NCI-H226 (cell line): ENCODE measurements at regions not wholly inside any gene's neighbourhood (a gene's known extent, or its start where the extent isn't known, plus 50 kb on each side); places are given as distances from the start of the nearest gene placed in this dataset.
A peak's percentile ranks its signal among the peaks of the same experiment; 100 is the strongest.
"Not testable (repeated sequence)": the region's sequence is repeated elsewhere in the genome, so short reads cannot be mapped to it uniquely, and the experiment has no call there.

Experiments
- DNase-seq: peaks from one replicate; pipeline ENCODE4 v3.0.0-alpha.2; 2015

DNA sequence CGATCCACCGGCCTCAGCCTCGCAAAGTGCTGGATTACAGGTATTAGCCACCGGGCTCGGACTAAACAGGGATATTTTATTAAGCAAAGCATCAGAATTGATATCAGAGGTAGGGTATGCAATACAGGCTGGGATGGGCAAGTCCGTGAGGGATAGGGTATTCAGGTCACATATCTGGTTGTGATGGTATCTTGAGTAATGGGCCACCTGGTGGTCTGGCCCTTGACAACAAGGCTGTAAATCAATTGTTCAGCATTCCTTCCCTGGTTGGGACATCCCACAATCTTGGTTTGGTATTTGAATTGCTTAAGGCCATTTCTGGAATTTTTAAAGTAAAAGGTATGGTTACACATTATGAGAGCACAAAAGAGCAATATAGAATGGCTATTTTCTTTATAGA, 1588.0 kb downstream of the SLITRK1 start:
- no peak for DNase-seq

DNA sequence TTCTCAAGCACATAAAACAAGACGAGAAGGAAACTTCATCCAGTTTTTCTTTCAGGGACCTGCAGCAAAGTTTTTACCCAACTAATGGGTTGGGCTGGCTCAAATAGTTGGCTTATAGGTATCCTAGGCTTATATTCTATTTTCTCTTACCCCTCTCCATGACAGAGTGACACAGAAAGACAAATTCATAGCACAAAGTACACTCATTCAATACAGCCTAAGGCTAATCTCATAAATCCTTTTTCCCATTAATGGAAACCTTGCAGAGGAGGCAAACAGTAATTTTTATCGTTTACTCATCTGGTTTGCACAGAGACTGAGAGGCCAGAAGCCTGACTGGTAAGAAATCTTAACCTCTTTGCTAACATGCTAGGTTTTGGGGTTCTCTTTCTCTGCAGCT, 1589.9 kb downstream of the SLITRK1 start:
- DNase-seq = no peak

DNA sequence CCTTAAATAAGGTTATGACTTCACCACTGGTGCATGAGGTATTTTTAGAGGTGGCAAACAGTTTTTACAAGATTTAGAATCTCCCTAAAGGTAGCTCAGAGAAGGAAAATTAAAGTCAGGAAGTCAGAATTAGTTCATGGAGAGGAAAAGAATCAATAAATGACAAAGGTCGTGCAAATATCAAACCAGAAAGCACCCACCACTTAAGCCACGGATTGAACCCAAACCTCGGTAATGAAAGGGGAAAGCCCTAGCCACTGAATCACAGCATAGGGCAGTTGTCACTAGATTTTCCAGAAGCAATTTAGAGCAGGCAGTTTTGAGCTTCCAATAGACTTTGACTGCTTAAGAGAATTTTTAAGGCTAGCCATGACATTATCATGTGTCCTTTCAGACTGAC, 1590.4 kb downstream of the SLITRK1 start:
- DNase-seq = no peak

DNA sequence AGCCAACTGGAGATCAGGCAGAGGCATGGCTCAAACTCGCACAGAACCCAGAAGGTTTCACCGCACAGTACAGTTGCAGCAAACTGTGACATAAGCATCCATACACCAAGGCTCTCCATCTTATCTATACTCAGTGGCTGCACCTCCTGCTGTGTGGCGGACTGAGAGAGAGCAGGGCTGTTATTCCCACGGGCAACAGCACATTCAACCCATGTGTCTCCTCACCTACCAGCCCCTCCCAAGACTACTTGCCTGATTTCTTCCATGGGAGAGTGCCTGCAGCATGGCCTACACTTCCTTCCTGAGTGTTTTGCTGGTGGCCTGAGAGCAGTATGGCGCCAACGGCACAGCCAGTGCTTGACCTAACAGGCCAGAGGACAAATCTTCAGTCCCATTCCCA, 1606.6 kb downstream of the SLITRK1 start:
- DNase-seq = no peak

DNA sequence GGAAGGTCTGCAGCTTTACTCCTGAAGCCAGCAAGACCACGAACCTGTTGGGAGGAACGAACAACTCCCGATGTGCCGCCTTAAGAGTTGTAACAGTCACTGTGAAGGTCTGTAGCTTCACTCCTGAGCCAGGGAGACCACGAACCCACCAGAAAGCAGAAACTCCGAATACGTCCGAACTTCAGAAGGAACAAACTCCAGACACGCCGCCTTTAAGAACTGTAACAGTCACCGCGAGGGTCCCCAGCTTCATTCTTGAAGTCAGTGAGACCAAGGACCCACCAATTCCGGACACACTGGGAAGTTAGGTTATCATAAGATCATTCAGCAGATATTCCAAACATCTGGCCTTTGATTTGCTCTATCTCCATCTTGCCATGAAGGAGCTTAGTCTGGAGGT, 1623.0 kb downstream of the SLITRK1 start:
- DNase-seq = no peak

DNA sequence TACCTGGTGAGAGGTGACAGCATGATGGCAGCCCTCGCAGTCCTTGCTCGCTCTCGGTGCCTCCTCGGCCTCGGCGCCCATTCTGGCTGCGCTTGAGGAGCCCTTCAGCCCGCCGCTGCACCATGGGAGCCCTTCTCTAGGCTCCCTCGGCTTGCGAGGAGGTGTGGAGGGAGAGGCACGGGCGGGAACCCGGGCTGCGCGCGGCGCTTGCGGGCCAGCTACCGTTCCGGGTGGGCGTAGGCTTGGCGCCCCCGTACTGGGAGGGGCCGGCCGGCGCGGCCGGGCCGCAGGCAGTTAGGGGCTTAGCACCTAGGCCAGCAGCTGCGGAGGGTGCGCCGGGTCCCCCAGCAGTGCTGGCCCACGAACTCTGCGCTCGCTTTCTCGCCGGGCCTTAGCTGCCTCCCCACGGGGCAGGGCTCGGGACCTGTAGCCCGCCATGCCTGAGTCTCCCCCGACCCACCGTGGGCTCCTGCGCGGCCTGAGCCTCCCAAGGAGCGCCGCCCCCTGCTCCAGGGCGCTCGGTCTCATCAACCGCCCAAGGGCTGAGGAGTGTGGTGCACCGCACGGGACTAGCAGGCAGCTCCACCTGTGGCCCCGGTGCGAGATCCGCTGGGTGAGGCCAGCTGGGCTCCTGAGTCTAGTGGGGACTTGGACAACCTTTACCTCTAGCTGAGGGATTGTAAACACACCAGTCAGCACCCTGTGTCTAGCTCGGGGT, 1624.3 kb downstream of the SLITRK1 start:
- no peak for DNase-seq

DNA sequence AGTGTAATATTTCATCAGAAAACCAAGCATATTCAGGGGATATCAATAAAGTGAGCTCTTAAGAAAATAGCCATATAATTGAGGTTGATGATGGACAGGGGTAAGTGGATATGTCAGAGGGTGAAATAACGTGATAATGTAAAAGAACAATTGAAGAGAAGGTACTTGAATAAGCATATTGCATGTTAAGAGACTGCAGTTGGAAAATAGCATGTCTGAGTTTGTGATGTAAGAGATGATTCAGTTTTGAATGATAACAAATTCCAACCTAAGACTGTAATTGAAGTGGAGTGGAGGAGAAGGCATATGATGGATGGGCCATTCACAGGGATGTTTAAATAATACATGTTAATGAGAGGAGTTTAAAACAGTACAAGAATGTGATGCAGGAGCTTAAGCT, 1633.5 kb downstream of the SLITRK1 start:
- peak; percentile 49 for DNase-seq

DNA sequence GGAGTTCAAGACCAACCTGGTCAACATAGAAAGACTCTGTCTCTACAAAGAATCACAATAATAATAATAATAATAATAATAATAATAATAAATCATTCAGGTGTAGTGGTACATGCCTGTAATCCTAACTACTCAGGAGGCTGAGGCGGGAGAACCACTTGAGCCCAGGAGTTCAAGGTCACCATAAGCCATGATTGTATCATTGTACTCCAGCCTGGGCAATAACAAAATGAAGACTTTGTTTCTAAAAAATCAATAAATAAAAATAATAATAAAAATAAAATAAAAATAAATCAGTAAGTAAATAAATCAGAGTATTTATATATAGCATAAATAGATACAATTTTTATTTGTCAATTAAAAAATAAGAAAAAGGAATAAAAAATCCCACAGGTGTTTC, 1636.4 kb downstream of the SLITRK1 start:
- DNase-seq = no peak

DNA sequence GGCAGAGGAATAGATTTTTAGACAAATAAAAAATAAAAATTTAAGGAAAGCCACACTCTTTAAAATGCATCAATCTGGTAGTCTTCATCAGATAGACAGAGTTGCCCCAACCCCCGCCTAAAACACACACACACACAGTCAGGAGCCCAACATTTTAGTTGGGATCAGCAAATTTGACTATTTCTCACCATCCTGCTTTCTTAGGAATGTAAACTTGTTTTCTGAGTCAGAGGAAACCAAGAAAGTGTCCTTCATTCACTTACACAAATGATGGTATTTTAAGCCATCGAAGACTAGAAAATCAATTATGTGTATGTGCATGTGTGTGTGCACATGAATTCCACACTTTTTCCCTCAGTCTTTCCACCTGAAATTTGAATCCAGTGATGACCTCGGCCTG, 1657.5 kb downstream of the SLITRK1 start:
- no peak for DNase-seq

DNA sequence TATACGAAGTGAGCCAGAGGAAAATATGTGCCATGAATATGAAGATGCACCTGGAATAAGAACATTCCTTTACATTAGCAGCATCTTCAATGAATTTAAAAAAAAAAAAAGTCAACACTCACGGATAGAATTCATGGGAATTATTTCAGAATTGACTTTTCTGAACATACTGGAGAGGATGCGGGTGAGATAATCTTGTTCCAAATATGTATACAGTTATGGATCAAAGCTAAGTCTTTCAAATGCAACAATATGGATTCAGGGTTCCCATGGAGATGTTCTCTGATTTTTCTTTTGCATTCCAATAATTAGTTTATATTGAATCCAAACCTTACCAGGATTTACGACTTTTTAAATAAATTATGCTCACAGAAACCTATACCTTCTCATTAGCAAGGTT, 1660.7 kb downstream of the SLITRK1 start:
- no peak for DNase-seq

DNA sequence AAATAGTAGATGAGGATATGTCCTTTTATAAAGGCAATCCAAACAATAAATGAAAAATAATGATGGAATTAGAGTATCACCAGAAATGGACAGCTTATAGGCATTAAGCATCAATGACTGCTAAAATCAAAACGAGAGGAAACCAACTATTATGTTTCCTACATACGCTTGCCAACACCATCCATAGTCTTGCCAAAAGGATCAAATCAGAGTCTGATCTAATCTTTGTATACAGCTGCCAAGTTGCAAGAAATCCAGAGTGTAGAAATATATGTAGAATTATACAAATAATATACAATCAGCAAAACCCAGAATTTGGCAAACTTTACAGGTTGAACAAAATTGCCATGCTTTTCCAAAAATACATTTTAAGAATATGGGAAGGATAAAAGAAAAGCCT, 1661.6 kb downstream of the SLITRK1 start:
- no peak for DNase-seq

DNA sequence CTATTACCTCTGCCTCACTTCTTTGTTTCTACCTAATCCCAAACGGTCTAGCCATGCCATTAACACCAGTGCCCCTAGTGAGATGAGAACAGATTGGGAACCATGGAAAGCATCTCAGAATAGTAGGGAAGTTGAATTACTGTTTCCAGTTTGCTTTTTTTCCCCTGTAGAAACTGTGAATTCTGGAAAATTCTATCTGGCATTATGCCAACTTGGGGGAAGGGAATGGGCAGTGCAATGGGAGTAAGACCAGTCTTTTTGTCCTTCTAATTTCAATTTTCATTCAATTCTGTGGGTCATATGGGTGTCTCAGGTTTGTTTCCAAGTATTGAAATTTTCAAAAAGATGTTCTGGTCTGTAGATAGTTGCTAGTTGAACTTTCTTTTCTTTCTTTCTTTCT, 1666.1 kb downstream of the SLITRK1 start:
- no peak for DNase-seq

DNA sequence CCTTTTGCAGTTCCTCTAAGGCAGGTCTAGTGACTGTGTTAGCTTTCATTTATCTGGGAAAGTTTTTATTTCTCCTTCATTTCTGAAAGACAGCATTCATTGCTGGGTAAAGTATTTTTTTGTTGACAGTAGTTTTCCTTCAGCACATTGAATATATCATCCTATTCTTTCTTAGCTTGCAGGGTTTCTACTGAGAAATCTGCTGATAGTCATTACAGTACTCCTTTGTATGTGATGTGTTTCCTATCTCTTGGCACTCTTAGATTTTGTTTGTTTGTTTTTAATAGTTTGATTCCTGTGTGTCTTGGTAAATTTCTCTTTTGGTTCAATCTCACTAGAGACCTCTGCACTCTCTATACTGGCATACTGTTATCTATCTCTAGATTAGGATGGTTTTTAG, 1667.9 kb downstream of the SLITRK1 start:
- no peak for DNase-seq

DNA sequence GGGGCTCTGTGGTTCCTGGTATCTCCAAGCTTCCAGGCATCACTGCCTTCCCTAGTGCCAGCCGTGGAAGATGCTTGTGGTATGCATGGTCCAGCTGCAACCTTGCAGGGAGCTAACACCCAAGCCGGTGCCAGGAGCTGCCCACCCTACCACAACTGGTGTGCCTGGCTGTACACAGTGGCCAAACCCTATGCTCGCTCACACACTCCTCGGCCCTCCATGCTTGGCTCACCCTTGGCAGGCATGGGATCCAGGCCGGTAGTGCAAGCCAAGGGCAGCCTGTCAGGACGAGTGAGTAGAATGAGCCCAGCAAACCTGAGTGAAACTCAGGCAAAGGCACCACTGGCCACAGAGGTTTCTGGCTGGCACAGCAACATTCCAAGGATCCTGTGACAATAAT, 1676.0 kb downstream of the SLITRK1 start:
- DNase-seq = no peak

DNA sequence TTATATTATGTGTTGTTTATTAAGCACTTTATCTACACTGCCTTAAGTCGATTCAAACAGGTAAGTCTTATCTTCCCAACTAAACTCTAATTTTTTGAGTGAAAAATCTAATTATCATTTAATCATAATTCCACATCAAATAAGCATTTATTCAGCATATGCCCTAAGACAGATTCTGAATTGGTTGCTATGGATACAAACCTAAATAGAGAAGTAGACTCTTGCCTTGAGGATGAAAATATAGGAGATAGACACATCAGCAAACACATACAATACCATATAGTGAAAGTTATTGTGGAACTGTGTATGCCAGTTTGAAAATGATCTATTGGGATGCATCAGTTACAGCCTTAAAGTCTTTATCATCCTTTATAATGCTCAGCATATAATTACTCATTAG, 1679.9 kb downstream of the SLITRK1 start:
- DNase-seq = no peak

DNA sequence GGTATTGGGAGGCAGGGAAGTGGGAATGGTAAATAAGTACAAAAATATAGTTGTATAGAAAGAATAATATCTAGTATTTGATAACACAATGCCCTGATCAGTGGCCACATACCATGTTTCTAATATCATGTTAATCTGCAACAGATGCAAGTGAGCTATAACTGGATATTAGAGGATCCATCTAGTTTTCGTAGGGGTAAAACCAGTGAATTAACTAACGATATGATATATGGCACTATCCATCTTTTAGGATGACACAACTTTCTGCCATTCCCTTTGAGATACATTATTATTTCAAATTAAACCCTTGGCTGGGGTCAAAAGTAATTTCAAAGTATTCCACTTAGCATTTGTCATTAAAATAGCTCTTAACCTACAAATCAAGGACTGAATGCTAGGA, 1686.2 kb downstream of the SLITRK1 start:
- no peak for DNase-seq

DNA sequence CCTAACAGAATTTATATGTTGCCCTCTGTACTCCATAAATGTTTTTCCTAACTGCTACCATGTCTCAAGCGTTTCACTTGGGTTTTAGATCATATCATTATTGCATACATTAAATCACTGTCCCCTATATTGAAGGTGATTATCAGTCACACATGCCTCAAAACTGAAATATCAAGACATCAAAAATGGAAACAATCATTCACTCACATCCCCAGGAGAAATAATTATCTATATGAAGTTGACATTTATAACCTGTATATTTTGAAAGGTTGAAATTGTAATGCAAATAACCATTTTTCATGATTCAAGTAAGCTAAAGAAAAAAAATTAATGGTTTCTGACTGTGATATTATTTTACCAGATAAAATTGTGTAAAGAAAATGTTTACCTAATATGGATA, 1695.0 kb downstream of the SLITRK1 start:
- no peak for DNase-seq

DNA sequence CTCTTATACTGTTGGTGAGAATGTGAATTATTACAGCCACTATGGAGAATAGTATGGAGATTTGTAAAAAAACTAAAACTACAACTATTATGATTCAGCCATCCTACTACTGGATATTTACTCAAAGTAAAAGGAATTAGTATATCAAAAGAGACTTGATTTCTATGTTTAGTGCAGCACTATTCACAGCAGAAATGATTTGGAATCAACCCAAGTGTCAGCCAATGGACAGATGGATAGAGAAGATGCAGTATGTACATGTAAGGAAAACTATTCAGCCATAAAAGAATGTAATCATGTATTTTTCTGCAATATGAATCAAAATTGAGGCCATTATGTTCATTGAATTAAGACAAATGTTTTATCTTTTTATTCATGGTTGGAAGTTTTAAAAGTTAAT, 1705.5 kb downstream of the SLITRK1 start:
- no peak for DNase-seq

DNA sequence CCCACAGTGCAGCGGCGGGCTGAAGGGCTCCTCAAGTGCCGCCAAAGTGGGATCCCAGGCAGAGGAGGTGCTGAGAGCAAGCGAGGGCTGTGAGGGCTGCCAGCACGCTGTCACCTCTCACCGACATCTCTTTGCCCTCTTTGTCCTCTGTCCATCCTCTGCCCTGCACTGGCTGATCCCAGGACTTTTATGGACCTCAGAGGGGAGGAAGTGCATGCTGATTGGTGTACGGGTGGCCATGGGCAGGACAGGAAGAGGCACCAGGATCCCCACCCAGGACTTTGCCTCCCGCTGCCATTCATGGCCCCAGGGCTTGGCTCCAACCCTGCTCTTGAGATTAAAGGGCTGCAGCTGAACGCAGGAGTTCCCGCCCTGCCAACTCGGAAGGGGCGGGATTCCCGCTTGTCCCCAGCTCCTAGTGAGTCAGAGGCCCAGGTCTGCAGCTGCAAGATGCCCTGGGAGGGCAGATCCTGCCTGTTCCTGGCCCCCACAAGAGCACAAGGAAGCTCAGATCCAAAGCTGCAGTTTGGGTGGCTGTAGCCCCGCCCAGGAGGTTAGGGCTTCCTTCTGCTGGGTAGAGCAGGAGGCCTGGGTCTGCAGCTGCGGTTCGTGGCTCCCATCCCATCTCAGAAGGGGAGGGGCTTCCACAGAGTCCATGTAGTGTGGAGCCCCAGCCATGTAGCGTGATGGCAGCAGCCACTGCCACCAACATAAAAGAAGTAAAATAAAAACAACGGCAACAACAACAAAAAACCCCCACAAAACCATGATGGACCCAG, 1716.7 kb downstream of the SLITRK1 start:
- no peak for DNase-seq

DNA sequence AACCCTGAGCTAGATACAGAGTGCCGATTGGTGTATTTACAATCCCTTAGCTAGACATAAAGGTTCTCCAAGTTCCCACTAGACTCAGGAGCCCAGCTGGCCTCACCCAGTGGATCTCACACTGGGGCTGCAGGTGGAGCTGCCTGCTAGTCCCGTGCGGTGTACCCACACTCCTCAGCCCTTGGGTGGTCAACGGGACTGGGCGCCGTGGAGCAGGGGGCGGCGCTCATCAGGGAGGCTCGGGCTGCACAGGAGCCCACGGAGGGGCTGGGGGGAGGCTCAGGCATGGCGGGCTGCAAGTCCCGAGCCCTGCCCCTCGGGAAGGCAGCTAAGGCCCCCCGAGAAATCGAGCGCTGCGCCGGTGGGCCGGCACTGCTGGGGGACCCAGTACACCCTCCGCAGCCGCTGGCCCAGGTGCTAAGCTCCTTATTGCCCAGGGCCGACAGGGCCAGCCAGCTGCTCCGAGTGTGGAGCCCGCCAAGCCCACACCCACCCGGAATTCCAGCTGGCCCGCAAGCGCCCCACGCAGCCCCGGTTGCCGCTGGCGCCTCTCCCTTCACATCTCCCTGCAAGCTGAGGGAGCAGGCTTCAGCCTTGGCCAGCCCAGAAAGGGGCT, 1717.4 kb downstream of the SLITRK1 start:
- DNase-seq = not testable (repeated sequence)

DNA sequence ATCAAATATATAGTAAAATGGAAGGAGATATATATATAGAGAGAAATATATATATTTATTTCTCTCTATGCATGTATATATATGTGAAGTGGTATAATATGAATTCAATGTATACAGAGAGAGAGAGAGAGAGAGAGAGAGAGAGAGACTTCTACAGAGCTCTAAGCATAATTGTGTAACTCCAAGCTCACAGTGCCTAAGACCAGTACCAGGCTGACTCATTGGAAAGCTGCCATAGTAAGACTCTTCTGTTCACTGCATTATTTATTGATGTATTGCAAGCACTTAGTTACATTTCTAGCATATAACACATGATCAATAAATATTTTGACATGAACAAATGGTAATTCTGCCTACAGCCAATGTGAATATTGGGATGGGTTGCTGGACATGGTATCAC, 1734.7 kb downstream of the SLITRK1 start:
- DNase-seq = peak; percentile 9

DNA sequence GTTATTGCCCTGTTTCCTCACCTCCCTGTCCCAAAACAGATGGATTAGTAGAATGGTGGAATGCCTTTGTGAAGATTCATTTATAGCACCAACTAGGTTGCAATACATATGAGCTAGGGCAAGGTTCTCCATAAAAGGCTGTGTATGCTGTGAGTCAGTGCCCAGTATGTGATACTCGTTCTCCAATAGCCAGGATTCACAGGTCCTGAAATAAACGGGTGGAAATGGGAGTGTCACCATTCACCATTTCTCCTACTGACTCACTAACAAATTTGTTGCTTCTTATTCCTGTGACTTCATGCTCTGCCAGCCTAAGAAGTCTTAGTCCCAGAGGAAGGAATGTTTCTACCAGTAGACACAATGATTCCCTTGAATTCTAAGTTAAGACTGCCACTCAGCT, 1745.4 kb downstream of the SLITRK1 start:
- no peak for DNase-seq

DNA sequence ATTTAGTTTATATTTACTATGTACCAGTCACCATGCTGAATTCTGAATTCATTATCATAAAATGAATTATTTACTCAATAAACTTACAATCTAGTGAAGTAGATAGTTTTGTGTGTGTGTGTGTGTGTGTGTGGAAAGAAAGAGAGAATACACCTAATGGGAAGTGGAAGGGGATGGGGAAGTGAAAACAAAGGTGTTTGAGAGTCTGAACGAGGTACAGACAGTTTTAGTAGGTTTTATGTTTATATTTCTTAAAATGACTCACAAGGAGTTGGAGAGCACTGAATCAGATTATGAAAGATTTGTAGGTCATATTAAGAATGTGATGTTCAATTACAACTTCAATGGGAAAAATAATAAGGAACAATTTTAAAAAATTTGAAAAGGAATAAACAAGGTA, 1753.0 kb downstream of the SLITRK1 start:
- DNase-seq = no peak

DNA sequence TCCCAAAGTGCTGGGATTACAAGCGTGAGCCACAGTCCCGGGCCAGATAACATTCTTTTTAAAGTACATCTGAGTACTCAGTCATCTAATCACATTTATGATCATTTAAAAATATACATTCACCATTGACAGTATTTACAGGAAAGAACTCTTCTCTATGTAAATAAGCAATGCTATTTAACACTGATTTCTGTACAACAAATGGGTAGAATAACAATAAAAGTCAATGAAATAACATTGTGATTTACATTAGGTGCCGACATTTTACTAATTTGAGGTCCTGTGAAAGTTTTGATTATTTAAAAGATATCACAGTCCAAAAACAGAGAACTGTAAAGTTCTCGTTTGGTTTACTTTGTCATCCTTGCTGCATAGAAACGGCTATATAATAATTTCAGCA, 1763.7 kb downstream of the SLITRK1 start:
- no peak for DNase-seq
